HPDE6-E6E7 (cell line): ENCODE measurements at regions not wholly inside any gene's neighbourhood (a gene's known extent, or its start where the extent isn't known, plus 50 kb on each side); places are given as distances from the start of the nearest gene placed in this dataset.
A peak's percentile ranks its signal among the peaks of the same experiment; 100 is the strongest.

Source experiments
- DNase-seq: peaks from one replicate; pipeline ENCODE4 v3.0.0; 2011; ENCODE audit warnings: missing footprints; ENCODE audit errors: extremely low spot score

DNA sequence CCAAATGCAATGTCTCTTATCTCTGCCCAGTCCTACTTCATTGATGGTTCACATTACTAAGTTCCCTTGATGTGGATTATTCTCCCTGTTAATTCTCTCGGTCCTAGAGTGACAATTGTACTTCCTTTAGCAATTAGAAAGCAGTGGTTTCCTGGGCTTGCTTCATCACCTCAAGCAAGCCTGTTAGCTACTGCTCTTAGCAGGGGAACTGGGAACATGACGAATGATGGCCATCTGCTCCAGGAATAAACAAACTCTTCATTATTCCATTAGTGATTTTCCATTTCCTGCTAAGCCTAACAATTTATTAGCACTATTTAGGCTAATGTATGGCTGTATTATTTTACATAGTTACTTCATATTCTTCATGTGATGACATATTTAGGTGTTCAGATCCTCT, 331.8 kb downstream of the MTX2 start:
- no peak for DNase-seq

DNA sequence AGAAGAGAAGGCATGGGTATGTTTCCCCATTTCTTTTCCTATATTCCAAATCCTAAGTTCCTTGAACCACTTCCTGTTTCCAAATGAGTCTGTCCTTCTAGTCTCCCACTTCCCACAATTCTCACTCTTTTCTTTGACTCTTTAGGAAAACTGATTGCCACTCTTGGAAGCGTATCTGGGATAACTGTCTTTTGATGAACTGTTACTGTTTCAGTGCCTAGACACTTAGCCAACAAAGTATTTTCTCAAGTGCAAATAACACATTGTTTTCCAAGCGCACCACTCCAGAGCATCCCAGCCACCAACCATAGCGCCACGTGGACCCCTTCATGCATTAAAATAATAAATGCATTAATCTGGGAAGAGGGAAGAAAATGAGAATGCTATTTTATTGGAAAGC, 342.8 kb downstream of the MTX2 start:
- DNase-seq = no peak

DNA sequence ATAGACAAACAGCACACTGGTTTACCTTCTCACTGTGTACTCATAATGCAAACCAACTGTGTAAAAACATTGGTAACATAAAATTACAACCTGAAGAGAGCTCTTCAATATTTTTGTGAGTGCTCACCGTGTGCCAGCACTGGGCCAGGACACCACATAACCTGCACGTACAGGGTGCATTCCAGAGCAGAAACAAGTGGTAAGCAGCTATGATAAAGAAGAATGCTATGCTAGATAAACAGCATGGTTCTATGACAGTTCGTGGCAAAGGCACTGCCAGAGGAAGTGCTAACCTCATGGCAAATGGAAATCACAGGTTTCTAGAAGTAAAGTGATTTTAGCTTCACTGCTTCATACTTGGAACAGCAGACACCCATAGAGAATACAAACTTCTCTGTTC, 343.5 kb downstream of the MTX2 start:
- peak; percentile 42 for DNase-seq

DNA sequence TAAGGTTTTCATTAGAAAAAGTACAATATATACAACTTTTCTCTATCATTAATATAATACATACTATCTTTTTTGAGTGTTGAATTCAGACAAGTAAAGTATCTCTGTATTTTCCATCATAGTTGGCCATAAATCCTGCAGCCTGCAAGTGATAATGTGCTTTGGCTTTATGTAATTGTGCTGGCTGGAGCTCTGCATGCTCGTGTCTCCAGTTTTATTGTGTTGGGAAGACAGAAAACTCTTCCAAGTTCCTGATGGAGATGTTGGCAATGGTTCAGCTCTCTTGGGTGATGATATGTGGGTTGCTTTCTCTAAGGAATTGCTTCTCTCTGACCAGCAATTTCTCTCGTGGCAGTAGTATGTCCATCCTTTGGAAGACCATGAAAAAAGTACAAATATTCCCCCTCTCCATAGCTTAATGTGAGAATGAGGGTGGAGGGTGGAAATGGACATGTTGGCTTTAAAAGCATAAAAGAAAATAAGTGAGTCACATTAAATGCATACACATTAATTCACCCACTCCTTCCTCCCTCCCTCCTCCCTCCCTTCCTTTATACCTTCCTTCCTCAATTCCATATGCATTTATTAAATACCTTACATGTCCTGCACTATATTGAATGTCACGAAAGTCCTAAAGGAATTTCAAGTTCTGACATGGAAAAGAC, 344.2 kb downstream of the MTX2 start:
- no peak for DNase-seq

DNA sequence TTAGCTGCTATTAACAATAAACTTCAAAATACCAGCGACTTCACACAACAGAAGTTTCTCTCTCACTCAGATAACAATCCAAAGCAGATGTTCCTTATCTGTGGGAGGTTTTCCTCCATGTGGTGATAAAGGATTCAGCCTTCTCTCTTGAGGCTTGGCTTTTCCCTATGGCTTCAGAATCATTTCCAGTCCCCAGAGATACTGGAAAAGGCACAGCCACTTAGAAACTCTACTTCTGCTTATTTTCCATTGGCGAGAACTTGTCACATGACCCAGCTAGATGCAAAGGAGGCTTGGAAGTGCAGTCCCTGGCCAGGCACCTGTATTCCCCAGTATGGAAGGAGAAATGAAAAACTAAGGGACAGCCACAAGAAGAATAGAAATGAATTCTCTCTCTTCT, 344.8 kb downstream of the MTX2 start:
- no peak for DNase-seq

DNA sequence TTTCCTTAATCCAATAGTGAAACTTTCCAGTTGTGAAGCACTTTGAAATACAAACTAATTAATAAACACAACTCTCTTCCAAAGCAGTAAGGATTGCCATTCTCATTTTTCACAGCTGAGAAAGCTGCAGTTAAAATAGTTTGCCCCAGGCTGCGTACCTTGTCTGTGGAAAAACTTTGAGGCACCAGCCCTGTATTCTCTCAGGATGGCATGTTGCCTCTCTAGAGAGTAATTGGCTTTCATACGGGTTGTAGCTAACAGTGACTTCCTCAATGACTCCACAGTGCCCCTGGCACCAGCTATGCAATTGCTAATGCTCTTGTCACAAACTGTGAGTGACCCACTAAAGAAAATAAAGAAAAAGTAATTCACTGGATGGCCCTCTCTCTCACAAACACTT, 345.7 kb downstream of the MTX2 start:
- no peak for DNase-seq

DNA sequence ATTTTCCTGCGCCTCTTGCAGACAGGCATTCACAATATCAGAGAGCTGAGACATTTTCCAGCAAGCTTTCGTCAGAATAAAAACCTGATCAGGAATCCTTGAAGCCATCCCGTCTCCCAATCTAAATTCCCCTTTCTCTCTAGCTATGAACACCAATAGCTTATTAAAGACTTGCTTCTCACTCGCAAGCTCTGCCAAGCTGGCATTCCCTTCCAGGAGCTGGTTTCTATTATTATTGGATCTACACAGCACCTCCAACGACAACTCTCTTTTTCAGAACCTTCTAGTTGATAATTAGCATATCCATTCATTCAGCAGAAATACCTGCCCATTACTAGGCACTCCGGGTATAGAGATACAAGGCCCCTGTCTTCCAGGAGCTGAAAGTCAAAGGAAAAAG, 350.3 kb downstream of the MTX2 start:
- no peak for DNase-seq

DNA sequence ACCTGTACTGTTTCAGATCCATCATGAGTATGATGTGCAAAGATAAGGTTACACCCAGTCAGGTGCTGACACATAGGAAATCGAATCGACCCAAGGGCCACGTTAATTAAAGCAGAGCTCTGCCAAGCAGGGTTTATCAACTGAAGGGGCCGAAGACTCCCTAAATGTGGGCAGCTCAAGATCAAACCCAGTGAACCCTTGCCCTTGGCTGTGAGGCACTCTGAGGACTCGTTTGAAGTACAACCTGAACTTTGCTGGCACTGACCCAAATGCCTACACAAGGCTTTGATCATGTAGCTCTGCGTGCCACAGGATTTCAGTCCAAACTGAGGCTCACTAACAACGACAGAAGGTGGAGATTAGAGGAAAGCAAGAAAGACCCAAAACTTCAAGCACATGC, 352.1 kb downstream of the MTX2 start:
- DNase-seq = no peak

DNA sequence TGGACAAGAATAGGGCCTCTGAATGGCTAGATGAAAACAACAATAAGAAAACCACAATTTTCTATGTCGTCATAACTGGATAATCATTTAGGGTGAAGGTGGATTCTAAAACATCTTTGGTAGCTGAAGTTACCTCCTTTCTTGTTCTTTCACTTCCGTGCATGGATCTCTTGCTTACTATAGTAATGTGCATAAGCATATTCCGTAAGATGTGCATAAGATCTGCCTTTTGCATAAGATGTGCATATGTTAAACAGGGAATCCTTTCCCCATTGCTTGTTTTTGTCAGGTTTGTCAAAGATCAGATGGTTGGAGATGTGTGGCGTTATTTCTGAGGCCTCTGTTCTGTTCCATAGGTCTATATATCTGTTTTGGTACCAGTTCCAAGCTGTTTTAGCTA, 353.6 kb downstream of the MTX2 start:
- DNase-seq = no peak

DNA sequence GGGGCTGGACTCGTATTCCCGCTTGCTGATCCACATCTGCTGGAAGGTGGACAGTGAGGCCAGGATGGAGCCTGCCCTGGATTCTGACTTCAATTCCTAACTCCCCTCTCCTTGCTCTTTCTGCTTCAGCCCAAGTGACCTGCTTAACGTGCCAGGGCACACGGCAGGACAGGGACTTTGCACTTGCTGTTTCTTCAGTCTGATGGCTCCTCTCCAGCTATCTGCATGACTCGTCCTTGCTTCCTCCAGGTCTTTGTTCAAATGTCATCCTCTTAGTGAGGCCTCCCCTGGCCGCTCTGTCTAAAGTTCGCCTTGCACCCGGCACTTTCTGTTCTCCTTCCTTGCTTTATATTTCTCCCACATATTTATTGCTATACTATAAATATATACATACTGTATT, 357.6 kb downstream of the MTX2 start:
- DNase-seq = no peak

DNA sequence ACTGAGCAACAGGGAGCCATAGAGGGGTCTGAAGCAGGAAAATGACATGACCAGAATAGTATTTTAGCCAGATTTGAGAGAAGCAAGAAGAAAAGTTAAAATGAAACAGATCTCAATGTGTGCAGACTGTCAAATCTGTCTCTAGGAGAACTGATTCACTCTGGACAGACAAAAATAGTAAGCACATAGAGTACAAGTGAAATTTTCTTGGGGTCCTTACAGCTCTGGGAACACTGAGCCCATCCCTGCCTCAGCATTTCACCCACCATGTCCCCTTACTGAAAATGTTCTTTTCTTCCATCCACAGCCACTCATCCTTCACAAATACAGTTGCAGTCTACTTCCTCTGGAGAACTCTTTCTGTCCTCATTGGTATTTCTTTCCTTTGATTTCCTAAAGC, 359.2 kb downstream of the MTX2 start:
- no peak for DNase-seq

DNA sequence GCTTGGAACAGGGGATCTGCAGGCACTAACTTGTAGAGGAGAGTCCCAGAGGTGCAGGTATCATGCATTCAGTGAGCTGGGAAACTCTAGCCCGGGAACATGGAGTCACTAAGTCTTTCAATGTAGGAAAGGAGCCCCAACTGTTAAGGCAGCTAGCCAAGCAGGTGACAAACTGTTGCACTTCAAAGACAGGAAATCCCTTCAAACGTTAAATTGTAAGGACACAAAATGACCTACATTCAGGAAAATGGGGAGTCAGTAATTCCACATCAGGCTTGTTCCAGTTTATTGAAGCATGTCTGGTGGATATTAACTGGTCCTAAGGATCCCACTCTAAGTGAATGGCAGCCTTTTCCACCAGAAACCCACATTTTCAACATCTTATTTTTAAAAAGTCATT, 364.5 kb downstream of the MTX2 start:
- no peak for DNase-seq

DNA sequence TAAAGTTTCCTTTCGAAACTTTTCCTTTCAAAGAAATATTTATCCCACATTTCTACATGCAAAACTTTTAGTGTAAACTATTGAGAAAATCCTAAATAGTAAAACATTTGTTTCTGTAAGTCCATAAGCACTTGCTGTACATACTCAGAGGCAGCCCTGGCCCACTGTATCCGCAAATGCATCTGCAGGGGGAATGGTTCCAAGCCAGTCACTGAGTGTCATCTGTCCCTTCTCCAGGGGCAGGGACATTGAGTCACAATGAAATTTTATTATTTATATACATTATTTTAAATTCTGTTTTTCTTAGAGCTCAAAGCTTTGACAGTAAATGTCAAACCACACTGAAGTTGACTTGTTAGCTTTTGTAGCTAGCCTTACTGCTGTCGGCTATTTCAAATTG, 367.2 kb downstream of the MTX2 start:
- DNase-seq = no peak

DNA sequence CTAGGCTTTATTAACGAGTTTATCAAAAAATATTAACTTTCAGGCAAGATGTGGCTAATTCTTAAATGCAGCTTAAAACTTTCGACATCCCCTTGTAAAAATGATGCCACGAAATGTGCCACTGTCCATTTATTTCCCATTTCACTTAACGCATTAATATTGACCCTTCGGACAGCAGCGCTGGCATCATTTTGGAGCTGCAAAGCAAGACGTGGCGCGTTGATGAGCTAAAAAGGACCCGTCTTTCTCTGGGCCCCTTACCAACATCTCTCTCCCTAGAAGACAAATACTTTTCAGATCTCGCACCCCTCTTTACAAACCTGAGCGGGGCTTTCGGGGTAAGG, 367.9 kb downstream of the MTX2 start:
- no peak for DNase-seq

DNA sequence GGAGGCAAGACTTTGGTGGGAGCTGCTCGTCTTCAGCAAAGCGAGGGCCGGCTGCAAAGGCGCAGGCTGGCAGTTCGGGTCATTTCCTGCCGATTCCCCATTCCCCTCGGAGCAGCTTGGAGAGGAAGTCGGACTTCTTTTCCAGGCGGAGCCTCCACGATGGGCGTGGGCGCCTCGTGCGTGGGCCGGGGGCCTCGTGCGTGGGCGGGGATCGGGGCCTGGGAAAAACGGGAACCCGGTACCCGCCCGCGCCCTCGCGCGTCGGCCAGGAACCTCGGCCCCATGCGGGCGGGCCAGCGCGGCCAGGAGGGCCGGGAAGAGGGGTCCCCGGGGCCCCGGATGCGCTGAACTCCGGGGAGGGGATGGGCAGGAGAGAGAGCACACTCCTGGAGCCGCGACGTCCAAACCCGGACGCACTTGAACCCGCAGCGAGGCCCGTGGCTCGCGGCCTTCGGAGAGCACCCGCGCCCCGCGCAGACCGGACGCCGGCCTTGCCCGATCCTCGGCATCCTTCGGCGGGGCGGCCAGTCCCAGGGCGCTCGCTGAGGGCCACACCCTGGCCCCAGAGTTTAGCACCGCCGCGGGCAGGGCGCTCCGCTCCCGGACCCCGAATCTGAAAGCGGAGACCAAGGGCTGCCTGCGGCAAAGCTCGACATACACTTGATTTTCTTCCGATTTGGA, 368.4 kb downstream of the MTX2 start:
- DNase-seq = peak; percentile 27

DNA sequence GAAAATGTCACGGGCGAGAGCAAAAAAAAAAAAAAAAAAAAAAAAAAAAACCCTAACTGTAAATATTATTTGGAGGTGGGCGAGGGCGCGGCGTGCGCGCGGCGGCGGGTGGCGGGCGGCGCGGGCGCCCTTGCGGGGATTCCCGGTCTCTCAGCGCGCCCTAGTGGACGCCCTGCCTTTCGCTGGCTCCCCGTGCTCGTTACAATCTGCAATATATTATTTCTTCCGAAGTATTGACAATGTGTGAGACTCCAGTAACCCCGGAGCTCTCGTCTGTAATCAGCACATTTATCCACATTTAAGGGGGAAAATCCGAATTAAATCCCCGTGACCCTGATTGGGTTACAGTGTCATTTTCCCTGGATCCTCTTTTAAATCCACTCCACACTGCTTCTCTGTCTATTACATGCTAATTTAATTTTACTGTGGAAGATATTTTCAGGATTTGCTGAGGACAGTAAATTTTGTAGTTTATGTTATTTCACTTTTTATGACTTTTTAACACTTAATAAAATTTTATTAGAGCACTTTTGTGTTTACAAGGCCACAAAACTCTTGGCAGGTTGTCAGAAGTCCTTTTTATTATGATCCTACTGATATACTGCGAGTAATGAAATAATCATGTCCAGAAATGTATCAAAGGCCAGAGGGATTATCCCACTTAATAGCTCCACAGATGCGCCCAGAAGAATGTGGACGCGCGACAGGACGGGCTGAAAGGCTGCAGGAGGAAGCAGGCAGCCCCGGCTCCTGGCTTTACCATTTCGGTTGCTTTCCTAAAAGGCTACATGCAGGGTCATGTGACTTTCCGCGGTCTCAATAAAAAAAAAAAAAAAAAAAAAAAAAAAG, 369.1 kb downstream of the MTX2 start:
- peak; percentile 72 for DNase-seq

DNA sequence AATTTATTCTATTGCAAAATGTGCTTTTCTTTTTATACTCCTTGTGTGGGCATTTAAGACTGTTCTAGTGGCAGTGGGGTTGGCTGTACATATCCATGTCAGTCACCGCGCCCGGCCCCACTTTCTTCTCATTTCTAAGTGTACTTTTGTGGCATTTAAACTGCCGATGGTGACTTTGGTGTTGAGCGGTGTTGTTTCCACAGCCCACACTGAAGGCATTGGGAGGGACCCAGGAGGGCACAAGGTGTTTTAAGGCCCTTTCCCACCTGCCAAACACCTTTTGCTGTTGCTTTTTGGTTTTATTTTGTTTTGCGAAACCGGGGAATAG, 369.7 kb downstream of the MTX2 start:
- DNase-seq = no peak

DNA sequence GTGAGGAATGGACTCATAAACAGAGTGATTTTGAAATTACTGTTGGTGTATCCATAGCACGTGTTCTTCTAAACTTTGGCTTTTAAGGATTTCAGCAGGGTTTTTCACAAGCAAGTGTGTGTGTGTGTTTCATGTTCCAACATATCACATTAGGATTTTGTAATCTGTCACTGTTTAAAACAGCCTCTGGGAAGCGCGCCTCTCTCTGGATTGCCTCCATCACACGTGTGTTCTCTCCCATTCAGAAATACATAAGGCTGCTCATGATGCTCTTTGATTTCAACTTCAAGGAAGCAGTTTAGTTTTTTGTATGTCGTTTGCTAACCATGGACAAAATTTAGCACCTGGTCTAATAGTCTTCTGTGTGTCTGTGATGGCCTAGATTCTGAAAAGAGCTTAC, 370.4 kb downstream of the MTX2 start:
- no peak for DNase-seq

DNA sequence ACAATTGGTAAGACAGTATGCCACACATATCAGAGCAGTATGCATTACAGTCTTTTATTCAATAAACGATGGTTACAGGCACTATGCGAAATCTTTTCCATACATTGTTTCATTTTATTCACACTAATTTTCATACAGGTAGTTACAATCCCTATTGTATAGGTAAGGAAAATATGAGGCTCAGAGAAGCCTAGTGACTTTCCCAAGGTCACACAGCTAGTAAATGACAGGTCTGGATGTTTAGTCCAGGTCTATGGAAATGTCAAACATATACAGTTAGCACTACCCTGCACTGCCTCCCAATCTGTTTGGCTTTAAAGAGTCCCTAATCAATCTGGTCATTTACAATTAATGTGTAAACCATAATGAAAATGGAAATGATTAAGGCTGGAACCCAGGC, 372.2 kb downstream of the MTX2 start:
- no peak for DNase-seq

DNA sequence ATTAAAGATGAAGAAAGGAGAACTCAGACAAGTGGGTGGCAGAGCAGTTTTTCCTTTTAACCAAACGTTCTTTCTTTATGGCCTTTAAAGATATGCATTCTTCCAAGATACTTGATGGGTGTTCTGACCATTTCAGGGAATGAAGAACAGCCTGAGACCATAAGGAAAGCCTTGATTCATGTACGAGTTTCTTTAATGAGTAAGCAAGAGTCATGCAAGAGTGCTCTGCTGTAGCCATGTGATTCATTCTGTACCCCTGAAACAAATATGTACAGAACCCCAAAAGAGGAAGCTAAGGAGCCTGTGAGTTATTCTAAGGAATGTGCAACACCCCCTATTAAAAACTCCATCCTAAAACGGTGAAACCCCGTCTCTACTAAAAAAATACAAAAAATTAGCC, 372.8 kb downstream of the MTX2 start:
- peak; percentile 15 for DNase-seq

DNA sequence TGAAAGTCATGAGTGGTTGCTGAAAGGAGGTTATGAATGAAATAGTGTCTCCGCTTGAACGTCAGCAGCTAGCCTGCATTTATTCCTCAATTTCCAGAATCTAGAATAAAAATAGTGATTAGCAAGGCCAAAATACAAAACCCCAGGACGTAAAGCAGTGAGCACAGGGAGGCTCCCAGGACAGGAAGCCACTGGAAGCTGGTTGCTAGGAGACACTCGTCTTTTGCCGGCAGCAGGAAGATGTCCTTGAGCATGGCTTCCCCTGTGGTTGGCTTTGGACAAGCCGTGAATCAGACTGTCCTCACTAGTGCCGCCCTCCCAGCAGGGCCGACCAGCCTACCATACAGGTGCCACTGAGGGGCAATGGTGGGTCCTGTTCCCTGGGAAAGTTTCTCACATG, 374.4 kb downstream of the MTX2 start:
- no peak for DNase-seq

DNA sequence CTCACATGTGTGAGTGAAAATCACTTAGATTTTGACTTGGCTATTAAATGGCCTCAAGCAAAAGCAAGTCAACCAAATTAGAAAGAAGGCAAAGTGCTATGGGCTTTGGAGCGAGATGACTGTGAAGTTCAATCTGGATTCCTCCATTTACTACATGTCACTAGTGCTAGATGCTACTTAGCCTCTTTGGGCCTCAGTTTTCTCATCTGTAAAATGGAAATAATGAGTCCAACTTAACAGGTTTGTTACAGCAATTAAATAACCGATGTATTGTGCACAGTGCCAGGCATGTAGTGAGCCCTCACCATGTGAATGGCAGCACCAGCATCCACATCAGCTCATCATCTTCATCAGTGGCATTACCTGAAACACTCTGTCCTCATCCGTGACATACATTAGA, 376.3 kb downstream of the MTX2 start:
- DNase-seq = no peak

DNA sequence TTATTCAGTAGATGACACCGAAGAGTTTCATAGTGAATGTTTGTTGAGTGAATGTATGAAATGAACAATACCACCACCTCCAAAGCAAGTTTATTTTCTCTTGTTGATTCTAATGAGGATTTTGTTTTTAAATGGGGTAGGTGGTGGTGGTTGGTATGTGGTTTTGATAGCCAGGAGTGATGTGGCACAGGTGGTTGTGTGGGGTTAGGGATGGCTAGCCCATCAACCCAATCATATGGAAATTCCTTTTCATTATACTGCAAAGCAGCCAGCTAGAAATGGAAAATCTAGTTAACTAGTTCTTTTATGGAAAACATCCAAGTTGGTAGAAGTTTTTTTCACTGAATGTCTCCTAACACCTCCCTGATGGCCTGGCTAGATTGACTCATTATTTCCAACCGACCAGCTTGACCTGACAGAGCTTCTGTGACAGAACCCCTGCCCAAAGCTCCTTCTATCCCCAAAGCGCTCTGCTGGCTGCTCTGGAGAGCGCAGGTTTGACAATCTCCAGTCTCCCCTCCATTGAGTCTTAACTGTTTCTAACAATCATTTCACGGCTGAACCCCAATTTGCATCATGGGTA, 376.9 kb downstream of the MTX2 start:
- DNase-seq = no peak
